ENCODE measurements at regions not wholly inside any gene's neighbourhood (a gene's known extent, or its start where the extent isn't known, plus 50 kb on each side); places are given as distances from the start of the nearest gene placed in this dataset.

DNA sequence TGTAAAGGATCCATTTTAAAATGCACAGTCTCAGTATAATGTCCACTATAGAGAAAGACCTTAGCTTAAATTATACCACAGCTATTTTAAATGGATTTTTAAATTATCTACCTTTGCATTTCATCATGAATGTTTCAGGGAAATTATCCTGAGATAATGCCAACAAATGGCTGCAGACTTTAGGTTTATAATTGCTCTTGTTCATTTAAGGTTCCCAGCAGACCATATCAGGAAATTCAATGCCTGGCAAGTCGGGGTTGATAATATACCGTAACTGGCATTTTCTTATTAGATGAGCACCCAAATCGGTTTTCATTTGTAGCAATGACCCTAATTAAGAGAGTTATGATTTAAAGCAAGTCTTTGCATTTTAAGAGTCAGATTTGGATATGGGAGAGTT, 227.1 kb upstream of the ARRDC4 start (continued):
- TF ChIP-seq, protein P1, sequence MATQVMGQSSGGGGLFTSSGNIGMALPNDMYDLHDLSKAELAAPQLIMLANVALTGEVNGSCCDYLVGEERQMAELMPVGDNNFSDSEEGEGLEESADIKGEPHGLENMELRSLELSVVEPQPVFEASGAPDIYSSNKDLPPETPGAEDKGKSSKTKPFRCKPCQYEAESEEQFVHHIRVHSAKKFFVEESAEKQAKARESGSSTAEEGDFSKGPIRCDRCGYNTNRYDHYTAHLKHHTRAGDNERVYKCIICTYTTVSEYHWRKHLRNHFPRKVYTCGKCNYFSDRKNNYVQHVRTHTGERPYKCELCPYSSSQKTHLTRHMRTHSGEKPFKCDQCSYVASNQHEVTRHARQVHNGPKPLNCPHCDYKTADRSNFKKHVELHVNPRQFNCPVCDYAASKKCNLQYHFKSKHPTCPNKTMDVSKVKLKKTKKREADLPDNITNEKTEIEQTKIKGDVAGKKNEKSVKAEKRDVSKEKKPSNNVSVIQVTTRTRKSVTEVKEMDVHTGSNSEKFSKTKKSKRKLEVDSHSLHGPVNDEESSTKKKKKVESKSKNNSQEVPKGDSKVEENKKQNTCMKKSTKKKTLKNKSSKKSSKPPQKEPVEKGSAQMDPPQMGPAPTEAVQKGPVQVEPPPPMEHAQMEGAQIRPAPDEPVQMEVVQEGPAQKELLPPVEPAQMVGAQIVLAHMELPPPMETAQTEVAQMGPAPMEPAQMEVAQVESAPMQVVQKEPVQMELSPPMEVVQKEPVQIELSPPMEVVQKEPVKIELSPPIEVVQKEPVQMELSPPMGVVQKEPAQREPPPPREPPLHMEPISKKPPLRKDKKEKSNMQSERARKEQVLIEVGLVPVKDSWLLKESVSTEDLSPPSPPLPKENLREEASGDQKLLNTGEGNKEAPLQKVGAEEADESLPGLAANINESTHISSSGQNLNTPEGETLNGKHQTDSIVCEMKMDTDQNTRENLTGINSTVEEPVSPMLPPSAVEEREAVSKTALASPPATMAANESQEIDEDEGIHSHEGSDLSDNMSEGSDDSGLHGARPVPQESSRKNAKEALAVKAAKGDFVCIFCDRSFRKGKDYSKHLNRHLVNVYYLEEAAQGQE (tag by site-specific recombination; IDR thresholded peaks at IDR 0.05) = no peak
- no peak for TF ChIP-seq ZFP37 (tag by site-specific recombination; IDR thresholded peaks at IDR 0.05)
- TF ChIP-seq, protein P2, sequence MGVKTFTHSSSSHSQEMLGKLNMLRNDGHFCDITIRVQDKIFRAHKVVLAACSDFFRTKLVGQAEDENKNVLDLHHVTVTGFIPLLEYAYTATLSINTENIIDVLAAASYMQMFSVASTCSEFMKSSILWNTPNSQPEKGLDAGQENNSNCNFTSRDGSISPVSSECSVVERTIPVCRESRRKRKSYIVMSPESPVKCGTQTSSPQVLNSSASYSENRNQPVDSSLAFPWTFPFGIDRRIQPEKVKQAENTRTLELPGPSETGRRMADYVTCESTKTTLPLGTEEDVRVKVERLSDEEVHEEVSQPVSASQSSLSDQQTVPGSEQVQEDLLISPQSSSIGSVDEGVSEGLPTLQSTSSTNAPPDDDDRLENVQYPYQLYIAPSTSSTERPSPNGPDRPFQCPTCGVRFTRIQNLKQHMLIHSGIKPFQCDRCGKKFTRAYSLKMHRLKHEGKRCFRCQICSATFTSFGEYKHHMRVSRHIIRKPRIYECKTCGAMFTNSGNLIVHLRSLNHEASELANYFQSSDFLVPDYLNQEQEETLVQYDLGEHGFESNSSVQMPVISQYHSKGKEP (tag by site-specific recombination; IDR thresholded peaks at IDR 0.05) = no peak

DNA sequence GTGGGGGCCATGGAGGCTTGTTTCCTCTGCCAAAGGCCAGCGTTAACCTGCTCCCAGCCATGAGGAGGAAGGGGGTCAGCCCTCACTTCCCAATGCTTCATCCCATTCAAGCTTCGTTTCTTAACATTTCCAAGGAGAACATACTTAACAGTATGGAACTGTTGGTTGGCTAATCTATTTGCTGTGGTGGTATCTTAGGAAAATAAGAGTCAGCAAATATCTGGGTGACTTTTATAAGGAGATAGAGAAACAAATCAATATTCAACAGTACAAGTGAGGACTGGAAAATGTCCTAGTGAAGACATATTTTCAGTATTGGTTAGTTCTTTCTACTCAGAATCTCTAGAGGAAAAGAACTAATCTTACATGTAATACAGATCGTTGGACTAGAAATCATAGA, 223.8 kb upstream of the ARRDC4 start:
- Histone ChIP-seq H3K9me3 (ENCODE audit: control insufficient read depth, insufficient read depth, low read depth, low read length) (no peaks in the 10 kb centered on the region), H3K4me1 (ENCODE audit: control insufficient read depth, insufficient read depth, low read length) (no peaks in the 10 kb centered on the region), H3K27ac (ENCODE audit: extremely low read depth, low read depth, low read length) (no peak overlapping the region), H3K4me3 (ENCODE audit: low read depth, low read length) (no peak overlapping the region), H3K36me3 (ENCODE audit: control insufficient read depth in 2 of 2, insufficient read depth in 1 of 2, low read length in 2 of 2) (no peaks in the 10 kb centered on the region)
- CTCF ChIA-PET = interaction anchor here (1.3 kb wide), 1 partner anchor 10 kb away, joined by 3 read pairs; no protein-coding TSS in a partner anchor
- TF ChIP-seq GLIS1 (tag by site-specific recombination; IDR thresholded peaks at IDR 0.05) (no peak), ZNF211 (tag by site-specific recombination; IDR thresholded peaks at IDR 0.05; ENCODE audit: low read depth) (no peak), OSR2 (tag by site-specific recombination; IDR thresholded peaks at IDR 0.05) (no peak), ZNF169 (tag by site-specific recombination; IDR thresholded peaks at IDR 0.05) (no peak), ZNF19 (tag by site-specific recombination; IDR thresholded peaks at IDR 0.05; ENCODE audit: low read depth) (no peak), ZNF843 (tag by site-specific recombination; IDR thresholded peaks at IDR 0.05) (no peak), ZNF585B (tag by site-specific recombination; IDR thresholded peaks at IDR 0.05) (no peak), ZNF624 (tag by site-specific recombination; IDR thresholded peaks at IDR 0.05) (no peak), ZNF23 (tag by site-specific recombination; IDR thresholded peaks at IDR 0.05; ENCODE audit: borderline replicate concordance) (no peak), GLI2 (tag by site-specific recombination; IDR thresholded peaks at IDR 0.05; ENCODE audit: borderline replicate concordance, low read depth) (no peak), PRDM1 (tag by site-specific recombination; IDR thresholded peaks at IDR 0.05) (no peak), RBAK (tag by site-specific recombination; IDR thresholded peaks at IDR 0.05) (no peak), ZNF768 (tag by site-specific recombination; IDR thresholded peaks at IDR 0.05) (no peak), SP2 (tag by site-specific recombination; IDR thresholded peaks at IDR 0.05) (no peak), ZNF146 (tag by site-specific recombination; IDR thresholded peaks at IDR 0.05) (no peak)
- TF ChIP-seq, protein P3, sequence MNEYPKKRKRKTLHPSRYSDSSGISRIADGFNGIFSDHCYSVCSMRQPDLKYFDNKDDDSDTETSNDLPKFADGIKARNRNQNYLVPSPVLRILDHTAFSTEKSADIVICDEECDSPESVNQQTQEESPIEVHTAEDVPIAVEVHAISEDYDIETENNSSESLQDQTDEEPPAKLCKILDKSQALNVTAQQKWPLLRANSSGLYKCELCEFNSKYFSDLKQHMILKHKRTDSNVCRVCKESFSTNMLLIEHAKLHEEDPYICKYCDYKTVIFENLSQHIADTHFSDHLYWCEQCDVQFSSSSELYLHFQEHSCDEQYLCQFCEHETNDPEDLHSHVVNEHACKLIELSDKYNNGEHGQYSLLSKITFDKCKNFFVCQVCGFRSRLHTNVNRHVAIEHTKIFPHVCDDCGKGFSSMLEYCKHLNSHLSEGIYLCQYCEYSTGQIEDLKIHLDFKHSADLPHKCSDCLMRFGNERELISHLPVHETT (tag by site-specific recombination; IDR thresholded peaks at IDR 0.05) = no peak
- TF ChIP-seq, protein P4, sequence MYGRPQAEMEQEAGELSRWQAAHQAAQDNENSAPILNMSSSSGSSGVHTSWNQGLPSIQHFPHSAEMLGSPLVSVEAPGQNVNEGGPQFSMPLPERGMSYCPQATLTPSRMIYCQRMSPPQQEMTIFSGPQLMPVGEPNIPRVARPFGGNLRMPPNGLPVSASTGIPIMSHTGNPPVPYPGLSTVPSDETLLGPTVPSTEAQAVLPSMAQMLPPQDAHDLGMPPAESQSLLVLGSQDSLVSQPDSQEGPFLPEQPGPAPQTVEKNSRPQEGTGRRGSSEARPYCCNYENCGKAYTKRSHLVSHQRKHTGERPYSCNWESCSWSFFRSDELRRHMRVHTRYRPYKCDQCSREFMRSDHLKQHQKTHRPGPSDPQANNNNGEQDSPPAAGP (tag by site-specific recombination; IDR thresholded peaks at IDR 0.05) = no peak
- TF ChIP-seq, protein P5, sequence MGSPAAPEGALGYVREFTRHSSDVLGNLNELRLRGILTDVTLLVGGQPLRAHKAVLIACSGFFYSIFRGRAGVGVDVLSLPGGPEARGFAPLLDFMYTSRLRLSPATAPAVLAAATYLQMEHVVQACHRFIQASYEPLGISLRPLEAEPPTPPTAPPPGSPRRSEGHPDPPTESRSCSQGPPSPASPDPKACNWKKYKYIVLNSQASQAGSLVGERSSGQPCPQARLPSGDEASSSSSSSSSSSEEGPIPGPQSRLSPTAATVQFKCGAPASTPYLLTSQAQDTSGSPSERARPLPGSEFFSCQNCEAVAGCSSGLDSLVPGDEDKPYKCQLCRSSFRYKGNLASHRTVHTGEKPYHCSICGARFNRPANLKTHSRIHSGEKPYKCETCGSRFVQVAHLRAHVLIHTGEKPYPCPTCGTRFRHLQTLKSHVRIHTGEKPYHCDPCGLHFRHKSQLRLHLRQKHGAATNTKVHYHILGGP (tag by site-specific recombination; IDR thresholded peaks at IDR 0.05) = no peak
- TF ChIP-seq, protein P1 (tag by site-specific recombination; IDR thresholded peaks at IDR 0.05) = no peak
- POLR2A ChIA-PET = no interaction called here

Measured in HEK293 (cell line).